ENCODE measurements at regions not wholly inside any gene's neighbourhood (a gene's known extent, or its start where the extent isn't known, plus 50 kb on each side); places are given as distances from the start of the nearest gene placed in this dataset.

DNA sequence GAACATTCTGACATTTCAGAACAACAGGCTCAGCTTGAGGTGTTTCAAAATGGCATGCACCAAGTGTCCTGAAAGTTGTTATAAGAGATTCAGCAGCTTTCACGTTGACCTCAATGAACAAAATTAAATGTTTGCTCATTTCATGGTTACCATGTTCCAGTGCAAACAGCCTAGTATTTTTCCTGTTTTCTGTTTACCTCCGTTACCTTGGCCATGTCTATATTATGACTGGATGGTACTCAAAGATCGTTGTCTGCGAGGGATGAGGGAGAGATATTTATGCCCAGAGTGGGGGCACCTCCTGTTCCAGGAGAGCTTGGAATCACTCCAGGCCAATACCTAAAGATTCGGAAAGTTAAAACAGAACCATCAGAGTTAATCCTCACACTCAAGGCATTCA lies 83.8 kb upstream of the SASH1 start:
- no peak for DNase-seq
- H3K36me3 ChIP-seq, result no peaks in the 10 kb centered on the region
- H3K27me3 ChIP-seq, result no peaks in the 10 kb centered on the region
- H3K4me1 ChIP-seq, result no peaks in the 10 kb centered on the region
- H3K4me3 ChIP-seq (ENCODE audit: low read depth, low read length), result no peak overlapping the region
- H3K9me3 ChIP-seq, result no peaks in the 10 kb centered on the region
- TF ChIP-seq CTCF (IDR thresholded peaks at IDR 0.05; ENCODE audit: low read depth, low read length), result no peak

- no peak for DNase-seq
- H3K36me3 ChIP-seq, result no peaks in the 10 kb centered on the region
- no peak overlapping the region for H3K4me3 ChIP-seq (ENCODE audit: low read depth, low read length)
- no peaks in the 10 kb centered on the region for H3K9me3 ChIP-seq
- TF ChIP-seq CTCF (IDR thresholded peaks at IDR 0.05; ENCODE audit: low read depth, low read length), result no peak
- H3K27me3 ChIP-seq, result no peaks in the 10 kb centered on the region
- H3K4me1 ChIP-seq, result no peaks in the 10 kb centered on the region
Observed at GRCh38 chr6:148261470-148261869, 81.2 kb upstream of the SASH1 start.

DNA sequence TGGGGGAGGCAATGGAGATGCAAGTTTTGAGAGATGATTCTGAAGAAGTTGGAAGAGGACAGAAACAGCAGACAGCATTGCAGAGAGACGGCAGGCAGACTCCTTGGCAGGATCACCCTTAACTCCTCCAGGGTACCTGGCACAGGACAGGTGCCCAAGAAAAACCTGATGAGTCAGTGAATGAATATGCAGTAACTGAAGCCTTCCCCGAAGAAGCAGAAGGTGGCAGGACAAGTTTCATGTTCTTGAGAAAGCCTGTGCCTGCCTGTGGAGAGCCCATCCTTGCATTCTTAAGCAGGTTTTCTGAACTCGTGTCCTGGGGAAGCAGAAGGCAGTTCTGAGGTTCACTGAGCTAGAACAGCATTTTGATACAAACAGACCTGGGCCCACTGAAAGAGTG lies 79.6 kb upstream of the SASH1 start:
- no peak overlapping the region for H3K4me3 ChIP-seq (ENCODE audit: low read depth, low read length)
- TF ChIP-seq CTCF (IDR thresholded peaks at IDR 0.05; ENCODE audit: low read depth, low read length), result no peak
- no peaks in the 10 kb centered on the region for H3K27me3 ChIP-seq
- no peaks in the 10 kb centered on the region for H3K9me3 ChIP-seq
- DNase-seq, result no peak
- no peaks in the 10 kb centered on the region for H3K4me1 ChIP-seq
- no peaks in the 10 kb centered on the region for H3K36me3 ChIP-seq

DNA sequence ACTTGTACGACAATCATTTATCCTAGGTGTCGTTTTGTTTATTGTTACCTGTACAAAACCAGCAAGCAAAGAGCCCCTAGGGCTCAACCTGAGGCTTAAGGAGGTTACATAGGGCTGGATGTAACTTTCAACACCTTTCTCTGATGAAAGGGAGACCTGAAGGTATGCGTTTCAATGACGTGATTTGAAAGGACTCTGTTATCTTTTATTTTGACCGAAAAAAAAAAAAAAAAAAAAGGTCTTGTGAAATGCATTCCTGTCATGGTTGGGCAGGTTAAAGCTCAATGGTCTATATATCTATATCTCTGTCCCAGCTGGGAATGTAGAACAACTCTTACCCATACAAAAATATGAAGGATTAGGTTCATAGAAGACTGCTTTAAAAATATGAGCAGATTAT lies 78.7 kb upstream of the SASH1 start:
- no peaks in the 10 kb centered on the region for H3K9me3 ChIP-seq
- H3K36me3 ChIP-seq, result no peaks in the 10 kb centered on the region
- no peaks in the 10 kb centered on the region for H3K27me3 ChIP-seq
- no peak overlapping the region for H3K4me3 ChIP-seq (ENCODE audit: low read depth, low read length)
- no peak for DNase-seq
- H3K4me1 ChIP-seq, result no peaks in the 10 kb centered on the region
- TF ChIP-seq CTCF (IDR thresholded peaks at IDR 0.05; ENCODE audit: low read depth, low read length), result no peak

GRCh38 chr6:148265054-148265453 lies 77.6 kb upstream of the SASH1 start:
- Histone ChIP-seq H3K9me3 (no peaks in the 10 kb centered on the region), H3K4me1 (no peaks in the 10 kb centered on the region), H3K27me3 (no peaks in the 10 kb centered on the region), H3K4me3 (ENCODE audit: low read depth, low read length) (no peak overlapping the region), H3K36me3 (no peaks in the 10 kb centered on the region)
- DNase-seq, result no peak
- TF ChIP-seq CTCF (IDR thresholded peaks at IDR 0.05; ENCODE audit: low read depth, low read length), result no peak

DNA sequence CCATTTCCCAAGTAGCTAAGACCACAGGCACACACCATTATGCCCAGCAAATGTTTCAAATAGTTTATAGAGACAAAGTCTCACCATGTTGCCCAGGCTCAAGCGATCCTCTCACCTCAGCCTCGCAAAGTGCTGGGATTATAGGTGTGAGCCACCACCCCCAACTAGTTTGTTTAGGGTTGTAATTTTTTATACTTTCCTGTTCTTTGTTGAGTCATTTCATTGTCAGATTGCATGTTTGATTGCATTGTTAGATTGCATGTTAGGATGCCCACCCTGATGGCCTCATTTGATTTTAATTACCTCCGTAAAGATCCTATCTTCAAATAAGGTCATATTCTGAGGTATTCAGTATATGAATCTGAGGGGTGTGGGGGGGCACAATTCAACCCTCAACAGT lies 73.3 kb upstream of the SASH1 start:
- H3K4me3 ChIP-seq (ENCODE audit: low read depth, low read length), result no peak overlapping the region
- H3K36me3 ChIP-seq, result no peaks in the 10 kb centered on the region
- no peaks in the 10 kb centered on the region for H3K27me3 ChIP-seq
- DNase-seq, result no peak
- no peaks in the 10 kb centered on the region for H3K4me1 ChIP-seq
- H3K9me3 ChIP-seq, result no peaks in the 10 kb centered on the region
- TF ChIP-seq CTCF (IDR thresholded peaks at IDR 0.05; ENCODE audit: low read depth, low read length), result no peak

Data from BE2C (cell line).